ENCODE measurements at regions not wholly inside any gene's neighbourhood (a gene's known extent, or its start where the extent isn't known, plus 50 kb on each side); places are given as distances from the start of the nearest gene placed in this dataset.

DNA sequence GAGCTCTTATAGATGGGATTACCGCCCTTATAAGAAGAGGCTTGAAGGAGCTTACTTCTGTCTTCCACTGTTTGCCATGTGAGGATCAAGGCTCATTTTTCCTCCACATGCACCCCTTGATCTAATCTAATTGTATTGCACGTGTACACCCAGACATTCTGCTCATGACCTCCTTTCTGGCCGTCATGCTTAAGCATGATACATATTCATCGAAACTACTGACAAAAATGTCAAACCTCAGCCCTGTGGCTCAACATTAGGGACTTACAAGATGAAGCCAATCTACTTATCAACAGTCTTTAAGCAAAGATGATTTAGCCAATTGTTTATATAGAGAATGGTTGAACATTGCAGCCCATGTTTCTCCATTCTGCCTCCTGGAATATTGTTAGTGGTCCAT lies 127.6 kb downstream of the XCL2 start:
- Histone ChIP-seq H3K27me3 (no peaks in the 10 kb centered on the region), H3K9me3 (replicated peaks in 1 of 3) (no peaks in the 10 kb centered on the region), H3K4me3 (no peak overlapping the region), H3K27ac (no peak overlapping the region), H3K4me1 (replicated peaks in 1 of 2) (no peaks in the 10 kb centered on the region), H3K36me3 (replicated peaks in 1 of 2) (no peaks in the 10 kb centered on the region)
- 77 to 85% (median 82%) methylated on average over 4 of the region's 4 CpGs for WGBS, 4 donors
- no peak for TF ChIP-seq POLR2A (IDR thresholded peaks at IDR 0.05)
- TF ChIP-seq, protein P1, sequence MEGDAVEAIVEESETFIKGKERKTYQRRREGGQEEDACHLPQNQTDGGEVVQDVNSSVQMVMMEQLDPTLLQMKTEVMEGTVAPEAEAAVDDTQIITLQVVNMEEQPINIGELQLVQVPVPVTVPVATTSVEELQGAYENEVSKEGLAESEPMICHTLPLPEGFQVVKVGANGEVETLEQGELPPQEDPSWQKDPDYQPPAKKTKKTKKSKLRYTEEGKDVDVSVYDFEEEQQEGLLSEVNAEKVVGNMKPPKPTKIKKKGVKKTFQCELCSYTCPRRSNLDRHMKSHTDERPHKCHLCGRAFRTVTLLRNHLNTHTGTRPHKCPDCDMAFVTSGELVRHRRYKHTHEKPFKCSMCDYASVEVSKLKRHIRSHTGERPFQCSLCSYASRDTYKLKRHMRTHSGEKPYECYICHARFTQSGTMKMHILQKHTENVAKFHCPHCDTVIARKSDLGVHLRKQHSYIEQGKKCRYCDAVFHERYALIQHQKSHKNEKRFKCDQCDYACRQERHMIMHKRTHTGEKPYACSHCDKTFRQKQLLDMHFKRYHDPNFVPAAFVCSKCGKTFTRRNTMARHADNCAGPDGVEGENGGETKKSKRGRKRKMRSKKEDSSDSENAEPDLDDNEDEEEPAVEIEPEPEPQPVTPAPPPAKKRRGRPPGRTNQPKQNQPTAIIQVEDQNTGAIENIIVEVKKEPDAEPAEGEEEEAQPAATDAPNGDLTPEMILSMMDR (IDR thresholded peaks at IDR 0.05): no peak
- intact Hi-C loops (cut with DNase I): no loop called here
- no peak for DNase-seq

- H3K4me3 ChIP-seq: no peak overlapping the region
- H3K9me3 ChIP-seq (replicated peaks in 1 of 3): no peaks in the 10 kb centered on the region
- no peaks in the 10 kb centered on the region for H3K27me3 ChIP-seq
- DNase-seq: no peak
- no peaks in the 10 kb centered on the region for H3K36me3 ChIP-seq (replicated peaks in 1 of 2)
- H3K27ac ChIP-seq: no peak overlapping the region
- no peaks in the 10 kb centered on the region for H3K4me1 ChIP-seq (replicated peaks in 1 of 2)
- 85 to 98% (median 88%) methylated on average over 2 of the region's 2 CpGs for WGBS, 4 donors
- intact Hi-C loops (cut with DNase I): no loop called here
- TF ChIP-seq, protein P1 (IDR thresholded peaks at IDR 0.05): no peak
- TF ChIP-seq POLR2A (IDR thresholded peaks at IDR 0.05): no peak
These were observed 128.9 kb downstream of the XCL2 start for GRCh38 chr1:168414914-168415313.

DNA sequence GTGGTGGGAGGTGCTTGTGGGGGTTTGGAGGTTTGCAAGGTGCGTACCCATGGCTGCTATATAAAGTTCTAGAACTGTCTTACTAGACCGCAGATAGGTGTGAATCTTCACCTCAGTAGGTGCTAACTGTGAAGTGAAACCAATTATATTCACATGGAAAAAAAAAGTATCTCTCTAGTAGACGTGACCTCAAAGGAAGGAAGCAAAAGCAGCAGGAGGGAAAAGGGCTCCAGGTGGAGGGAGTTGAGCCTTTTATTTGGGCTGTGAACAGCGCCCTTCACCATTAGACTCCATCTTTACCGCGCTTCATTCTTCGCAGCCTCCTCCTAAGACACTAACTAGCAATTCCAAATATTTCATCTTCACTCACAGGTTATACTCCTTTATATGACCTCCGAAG lies 129.8 kb downstream of the TBX19 start:
- intact Hi-C loops (cut with DNase I): no loop called here
- no peaks in the 10 kb centered on the region for H3K9me3 ChIP-seq (replicated peaks in 1 of 3)
- H3K4me3 ChIP-seq: no peak overlapping the region
- no peaks in the 10 kb centered on the region for H3K36me3 ChIP-seq (replicated peaks in 1 of 2)
- WGBS, 4 donors: 84 to 89% (median 87%) methylated on average over 8 of the region's 8 CpGs
- no peaks in the 10 kb centered on the region for H3K4me1 ChIP-seq (replicated peaks in 1 of 2)
- H3K27ac ChIP-seq: no peak overlapping the region
- no peaks in the 10 kb centered on the region for H3K27me3 ChIP-seq
- DNase-seq: no peak
- TF ChIP-seq, protein P1 (IDR thresholded peaks at IDR 0.05): no peak
- no peak for TF ChIP-seq POLR2A (IDR thresholded peaks at IDR 0.05)

GRCh38 chr1:168408884-168409283 lies 128.2 kb downstream of the TBX19 start:
- intact Hi-C loops (cut with DNase I): no loop called here
- no peaks in the 10 kb centered on the region for H3K27me3 ChIP-seq
- H3K9me3 ChIP-seq (replicated peaks in 1 of 3): no peaks in the 10 kb centered on the region
- DNase-seq: peak in 1 of 7 donors; percentile 10
- no peaks in the 10 kb centered on the region for H3K4me1 ChIP-seq (replicated peaks in 1 of 2)
- TF ChIP-seq, protein P1 (IDR thresholded peaks at IDR 0.05): no peak
- TF ChIP-seq POLR2A (IDR thresholded peaks at IDR 0.05): no peak
- no peak overlapping the region for H3K27ac ChIP-seq
- no peak overlapping the region for H3K4me3 ChIP-seq
- WGBS, 4 donors: 37 to 44% (median 39%) methylated on average over 3 of the region's 3 CpGs
- H3K36me3 ChIP-seq (replicated peaks in 1 of 2): no peaks in the 10 kb centered on the region

Data from adrenal gland (tissue), 9 donors.